ENCODE measurements at regions not wholly inside any gene's neighbourhood (a gene's known extent, or its start where the extent isn't known, plus 50 kb on each side); places are given as distances from the start of the nearest gene placed in this dataset.

DNA sequence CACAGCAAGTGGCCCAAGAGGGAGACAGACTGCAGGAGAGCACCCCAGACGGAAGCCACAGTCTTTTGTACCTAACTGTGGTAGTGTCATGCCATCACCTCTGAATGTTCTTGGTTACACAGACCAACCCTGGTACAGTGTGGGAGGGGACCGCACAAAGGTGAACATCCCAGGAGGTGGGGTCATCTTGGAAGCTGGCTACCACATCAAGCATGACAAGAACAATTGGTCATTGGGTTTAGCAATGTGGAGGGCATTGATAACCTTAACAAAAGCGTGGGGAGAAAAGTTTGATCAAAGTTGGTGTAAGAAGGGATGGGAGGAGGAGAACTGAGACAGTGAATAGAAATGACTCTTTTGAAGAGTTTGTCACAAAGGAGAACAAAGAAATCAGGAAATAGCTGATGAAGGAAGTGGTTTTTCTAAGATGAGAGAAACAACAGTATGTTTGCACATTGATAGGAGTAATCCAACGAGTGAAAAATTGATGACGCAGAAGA is 87.1 kb upstream of the CACNA1E start:
- Histone ChIP-seq H3K4me1 (ENCODE audit: control insufficient read depth in 1 of 2, insufficient read depth in 2 of 2, low read length in 2 of 2) (no peaks in the 10 kb centered on the region), H3K27ac (ENCODE audit: low read length) (no peak overlapping the region), H3K4me3 (ENCODE audit: low read depth in 1 of 2, low read length in 2 of 2) (no peak overlapping the region), H3K36me3 (ENCODE audit: control insufficient read depth in 1 of 2, insufficient read depth in 2 of 2, low read length in 2 of 2) (no peaks in the 10 kb centered on the region), H3K27me3 (ENCODE audit: low read depth, low read length) (no peaks in the 10 kb centered on the region), H3K9me3 (ENCODE audit: control insufficient read depth in 1 of 2, low read length in 2 of 2) (no peaks in the 10 kb centered on the region)

DNA sequence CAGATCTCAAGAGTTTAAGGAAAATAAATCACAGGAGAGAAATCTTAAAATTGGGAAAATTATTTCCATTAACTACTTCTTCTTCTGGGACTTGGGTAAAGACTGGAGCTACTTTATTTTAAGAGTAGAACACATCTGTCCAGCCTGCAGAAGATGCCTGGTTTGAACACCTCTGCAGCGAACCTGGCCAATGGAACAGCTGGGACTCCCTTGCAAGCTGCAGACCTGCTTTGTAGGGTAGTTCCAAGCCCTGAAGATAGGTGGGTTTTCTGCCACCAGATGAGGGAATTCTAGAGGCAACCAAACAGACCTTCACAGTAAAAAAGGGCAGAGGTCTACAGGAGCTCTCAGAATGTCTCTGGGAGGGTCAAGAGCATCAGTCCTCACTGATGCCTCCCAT is 86.5 kb upstream of the CACNA1E start:
- Histone ChIP-seq H3K9me3 (ENCODE audit: control insufficient read depth in 1 of 2, low read length in 2 of 2) (no peaks in the 10 kb centered on the region), H3K4me1 (ENCODE audit: control insufficient read depth in 1 of 2, insufficient read depth in 2 of 2, low read length in 2 of 2) (no peaks in the 10 kb centered on the region), H3K36me3 (ENCODE audit: control insufficient read depth in 1 of 2, insufficient read depth in 2 of 2, low read length in 2 of 2) (no peaks in the 10 kb centered on the region), H3K27me3 (ENCODE audit: low read depth, low read length) (no peaks in the 10 kb centered on the region), H3K4me3 (ENCODE audit: low read depth in 1 of 2, low read length in 2 of 2) (no peak overlapping the region), H3K27ac (ENCODE audit: low read length) (no peak overlapping the region)

DNA sequence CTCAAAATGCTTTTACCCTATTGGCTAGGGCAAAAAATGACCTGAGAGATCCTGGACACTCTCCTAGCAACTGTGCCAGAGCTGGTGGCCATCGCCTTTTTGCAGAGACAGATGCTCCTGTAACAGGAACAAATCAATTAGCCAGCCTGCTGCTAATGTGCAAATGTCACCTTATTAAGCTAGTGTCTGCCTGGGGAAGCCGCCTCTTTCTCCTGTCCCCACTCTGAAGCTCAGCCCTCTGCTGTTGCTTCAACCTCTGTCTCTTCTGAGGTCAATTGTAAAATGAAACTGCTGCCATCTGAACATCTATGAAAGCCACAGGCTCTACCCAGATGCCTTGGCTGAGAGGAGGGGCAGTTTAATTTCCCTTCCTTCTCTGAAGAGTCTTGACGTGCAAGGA is 85.5 kb upstream of the CACNA1E start:
- Histone ChIP-seq H3K27me3 (ENCODE audit: low read depth, low read length) (no peaks in the 10 kb centered on the region), H3K27ac (ENCODE audit: low read length) (no peak overlapping the region)

DNA sequence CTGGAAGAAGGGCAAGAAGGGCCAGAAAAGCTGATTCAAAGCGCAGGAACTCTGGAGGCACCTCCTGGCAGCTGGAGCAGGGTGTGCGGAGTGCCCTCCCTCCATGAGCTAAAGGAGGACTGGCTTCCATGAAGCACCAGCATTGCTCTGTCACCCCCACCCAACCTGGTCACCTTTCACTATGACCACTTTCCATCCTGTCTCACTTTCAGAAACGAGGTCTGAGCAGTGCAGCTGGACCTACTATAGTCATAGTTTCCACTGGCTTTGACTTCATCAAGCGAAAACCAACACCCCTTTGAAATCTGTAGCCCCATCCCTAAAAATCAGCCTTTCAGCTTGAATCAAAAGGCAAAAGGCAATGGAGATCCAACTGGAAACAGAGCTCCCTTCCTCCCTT is 84.8 kb upstream of the CACNA1E start:
- no peaks in the 10 kb centered on the region for H3K9me3 ChIP-seq (ENCODE audit: control insufficient read depth in 1 of 2, low read length in 2 of 2)
- H3K36me3 ChIP-seq (ENCODE audit: control insufficient read depth in 1 of 2, insufficient read depth in 2 of 2, low read length in 2 of 2): no peaks in the 10 kb centered on the region
- no peak overlapping the region for H3K4me3 ChIP-seq (ENCODE audit: low read depth in 1 of 2, low read length in 2 of 2)
- no peaks in the 10 kb centered on the region for H3K27me3 ChIP-seq (ENCODE audit: low read depth, low read length)
- H3K4me1 ChIP-seq (ENCODE audit: control insufficient read depth in 1 of 2, insufficient read depth in 2 of 2, low read length in 2 of 2): no peaks in the 10 kb centered on the region
- H3K27ac ChIP-seq (ENCODE audit: low read length): no peak overlapping the region

More for the DNA sequence above, 85.5 kb upstream of the CACNA1E start:
- Histone ChIP-seq H3K9me3 (ENCODE audit: control insufficient read depth in 1 of 2, low read length in 2 of 2) (no peaks in the 10 kb centered on the region), H3K4me1 (ENCODE audit: control insufficient read depth in 1 of 2, insufficient read depth in 2 of 2, low read length in 2 of 2) (no peaks in the 10 kb centered on the region), H3K36me3 (ENCODE audit: control insufficient read depth in 1 of 2, insufficient read depth in 2 of 2, low read length in 2 of 2) (no peaks in the 10 kb centered on the region), H3K4me3 (ENCODE audit: low read depth in 1 of 2, low read length in 2 of 2) (no peak overlapping the region)

DNA sequence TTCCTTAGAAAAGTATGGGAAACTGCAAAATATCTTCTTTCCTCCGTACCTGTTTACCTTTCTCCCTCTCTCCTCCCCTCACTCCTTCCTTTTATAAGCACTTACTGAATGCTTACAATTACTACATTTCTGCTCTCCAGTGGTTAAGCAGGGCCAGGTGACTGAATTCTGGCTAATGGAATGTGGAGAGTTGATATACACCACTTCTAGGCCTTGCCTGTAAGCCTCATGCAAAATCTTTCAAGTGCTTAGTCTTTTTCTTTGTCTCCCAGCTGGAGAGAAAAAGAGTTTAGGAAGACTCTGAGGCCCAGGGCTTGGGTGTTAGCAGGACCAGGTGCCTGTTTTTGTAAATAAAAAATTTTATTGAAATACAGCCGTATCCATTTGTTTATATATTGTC is 77.7 kb upstream of the CACNA1E start:
- Histone ChIP-seq H3K27me3 (ENCODE audit: low read depth, low read length) (no peaks in the 10 kb centered on the region), H3K4me3 (ENCODE audit: low read depth in 1 of 2, low read length in 2 of 2) (no peak overlapping the region), H3K36me3 (ENCODE audit: control insufficient read depth in 1 of 2, insufficient read depth in 2 of 2, low read length in 2 of 2) (no peaks in the 10 kb centered on the region), H3K9me3 (ENCODE audit: control insufficient read depth in 1 of 2, low read length in 2 of 2) (no peaks in the 10 kb centered on the region), H3K4me1 (ENCODE audit: control insufficient read depth in 1 of 2, insufficient read depth in 2 of 2, low read length in 2 of 2) (no peaks in the 10 kb centered on the region), H3K27ac (ENCODE audit: low read length) (no peak overlapping the region)

DNA sequence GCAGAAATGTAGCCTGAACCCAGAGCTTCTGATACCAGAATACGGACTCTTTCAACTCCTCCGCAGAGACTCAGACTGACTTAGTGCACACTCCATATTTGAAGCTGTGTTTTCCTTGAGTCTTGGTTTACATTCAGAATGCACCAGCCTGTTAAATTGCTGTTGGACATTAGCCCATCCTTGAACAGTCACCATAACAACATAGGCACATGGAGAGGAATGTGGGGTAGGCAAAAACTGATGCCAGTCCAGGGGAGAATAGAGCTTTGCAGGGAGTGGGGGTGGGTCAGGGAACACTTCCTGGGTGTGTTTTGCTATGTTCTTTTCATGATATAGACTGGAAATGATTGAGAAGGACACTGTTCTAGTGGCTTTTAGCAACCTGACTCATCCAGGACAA is 76.3 kb upstream of the CACNA1E start:
- Histone ChIP-seq H3K4me1 (ENCODE audit: control insufficient read depth in 1 of 2, insufficient read depth in 2 of 2, low read length in 2 of 2) (no peaks in the 10 kb centered on the region), H3K36me3 (ENCODE audit: control insufficient read depth in 1 of 2, insufficient read depth in 2 of 2, low read length in 2 of 2) (no peaks in the 10 kb centered on the region), H3K27me3 (ENCODE audit: low read depth, low read length) (no peaks in the 10 kb centered on the region), H3K9me3 (ENCODE audit: control insufficient read depth in 1 of 2, low read length in 2 of 2) (no peaks in the 10 kb centered on the region), H3K27ac (ENCODE audit: low read length) (no peak overlapping the region), H3K4me3 (ENCODE audit: low read depth in 1 of 2, low read length in 2 of 2) (no peak overlapping the region)

DNA sequence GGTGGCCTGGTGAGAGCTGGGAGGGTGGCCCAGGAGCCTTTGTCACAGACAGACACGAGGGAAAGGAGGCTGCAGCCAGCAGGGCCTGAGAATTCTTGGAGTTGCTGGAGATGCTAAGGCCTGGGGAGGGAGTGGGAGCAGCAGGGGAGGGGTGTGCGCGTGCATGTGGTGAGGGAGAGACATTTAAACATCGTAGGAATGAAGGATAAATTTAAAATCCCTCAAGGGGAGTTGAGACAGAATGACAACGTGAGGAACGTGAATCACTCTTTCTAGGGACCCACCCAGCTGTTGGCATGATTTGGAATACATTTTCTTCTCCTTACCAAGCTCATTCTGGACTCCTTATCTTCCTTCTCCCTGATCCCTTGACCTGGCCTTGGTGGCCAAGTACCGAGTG is 73.3 kb upstream of the CACNA1E start:
- Histone ChIP-seq H3K4me1 (ENCODE audit: control insufficient read depth in 1 of 2, insufficient read depth in 2 of 2, low read length in 2 of 2) (no peaks in the 10 kb centered on the region), H3K27ac (ENCODE audit: low read length) (no peak overlapping the region), H3K9me3 (ENCODE audit: control insufficient read depth in 1 of 2, low read length in 2 of 2) (no peaks in the 10 kb centered on the region), H3K27me3 (ENCODE audit: low read depth, low read length) (no peaks in the 10 kb centered on the region), H3K4me3 (ENCODE audit: low read depth in 1 of 2, low read length in 2 of 2) (no peak overlapping the region), H3K36me3 (ENCODE audit: control insufficient read depth in 1 of 2, insufficient read depth in 2 of 2, low read length in 2 of 2) (no peaks in the 10 kb centered on the region)

DNA sequence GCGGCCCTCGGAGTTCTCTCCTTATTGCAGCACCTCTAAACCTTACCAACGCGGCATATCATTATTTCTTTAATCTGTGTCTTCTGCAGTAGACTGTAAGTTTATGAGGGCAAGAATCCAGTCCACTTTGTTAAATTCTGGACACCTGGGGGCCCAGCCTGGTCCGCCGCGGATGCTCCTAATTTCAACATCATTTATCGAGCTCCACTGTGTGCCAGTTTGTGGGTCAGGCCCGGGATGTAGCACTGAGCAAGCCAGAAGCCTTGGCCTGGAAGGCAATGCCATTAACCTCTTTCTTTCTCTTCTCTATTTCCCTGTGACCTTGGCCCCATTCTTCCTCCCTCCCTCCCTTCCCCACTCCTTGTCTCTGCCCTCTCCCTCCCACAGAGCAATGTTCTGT is 70.6 kb upstream of the CACNA1E start:
- no peaks in the 10 kb centered on the region for H3K36me3 ChIP-seq (ENCODE audit: control insufficient read depth in 1 of 2, insufficient read depth in 2 of 2, low read length in 2 of 2)
- no peak overlapping the region for H3K27ac ChIP-seq (ENCODE audit: low read length)
- H3K4me3 ChIP-seq (ENCODE audit: low read depth in 1 of 2, low read length in 2 of 2): no peak overlapping the region
- H3K27me3 ChIP-seq (ENCODE audit: low read depth, low read length): no peaks in the 10 kb centered on the region
- H3K9me3 ChIP-seq (ENCODE audit: control insufficient read depth in 1 of 2, low read length in 2 of 2): no peaks in the 10 kb centered on the region
- H3K4me1 ChIP-seq (ENCODE audit: control insufficient read depth in 1 of 2, insufficient read depth in 2 of 2, low read length in 2 of 2): no peaks in the 10 kb centered on the region

DNA sequence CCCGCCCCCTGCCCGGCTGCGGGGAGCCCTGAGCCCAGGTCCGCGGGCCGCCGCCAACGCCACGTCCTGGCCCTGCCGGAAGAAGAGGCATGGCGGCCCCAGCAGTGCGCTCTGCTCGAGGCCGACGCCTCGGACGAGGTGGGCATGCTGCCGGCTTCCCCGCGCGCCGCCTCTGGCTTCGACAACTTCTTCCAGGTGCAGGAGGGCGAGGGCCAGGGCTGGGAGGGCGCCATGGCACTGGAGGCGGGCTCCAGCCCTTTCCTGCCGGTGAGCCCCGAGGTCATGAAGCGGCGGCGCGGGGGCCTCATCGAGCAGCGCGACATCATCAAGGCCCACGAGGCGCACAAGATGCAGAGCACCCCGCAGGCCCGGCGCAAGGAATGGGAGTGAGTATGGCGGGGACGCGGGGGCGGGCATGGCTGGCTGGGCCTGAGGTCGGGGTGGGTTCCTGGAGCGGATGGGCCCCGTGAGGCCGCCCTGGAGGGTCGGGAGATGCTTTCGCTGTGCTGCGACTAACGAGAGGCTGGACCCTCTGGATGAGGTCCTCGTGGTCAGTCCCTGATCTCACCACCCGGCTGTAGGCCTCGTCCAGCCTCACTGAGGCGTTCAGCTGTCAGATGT is 70.0 kb upstream of the CACNA1E start:
- no peaks in the 10 kb centered on the region for H3K9me3 ChIP-seq (ENCODE audit: control insufficient read depth in 1 of 2, low read length in 2 of 2)
- H3K27me3 ChIP-seq (ENCODE audit: low read depth, low read length): no peaks in the 10 kb centered on the region
- H3K36me3 ChIP-seq (ENCODE audit: control insufficient read depth in 1 of 2, insufficient read depth in 2 of 2, low read length in 2 of 2): no peaks in the 10 kb centered on the region

DNA sequence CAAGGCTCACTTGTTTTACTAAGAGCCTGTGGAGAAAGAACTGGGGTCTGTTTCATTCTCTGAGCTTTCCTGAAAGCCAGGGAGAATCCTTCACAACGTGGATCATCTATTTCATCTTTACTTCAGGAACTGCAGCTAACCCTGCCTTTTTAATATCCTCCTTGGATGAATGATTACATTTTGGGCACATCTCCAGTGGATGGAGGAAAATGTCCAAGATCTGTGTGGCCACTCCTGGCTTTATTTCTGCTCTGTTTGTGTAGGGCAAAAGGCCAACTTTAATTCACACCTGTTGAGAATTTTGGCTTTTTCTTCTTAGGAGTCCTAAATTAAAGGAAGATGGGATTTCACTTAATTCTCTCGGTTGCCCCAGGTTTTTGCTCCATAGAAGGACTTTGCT is 69.5 kb upstream of the CACNA1E start:
- Histone ChIP-seq H3K36me3 (ENCODE audit: control insufficient read depth in 1 of 2, insufficient read depth in 2 of 2, low read length in 2 of 2) (no peaks in the 10 kb centered on the region), H3K4me3 (ENCODE audit: low read depth in 1 of 2, low read length in 2 of 2) (no peak overlapping the region), H3K4me1 (ENCODE audit: control insufficient read depth in 1 of 2, insufficient read depth in 2 of 2, low read length in 2 of 2) (no peaks in the 10 kb centered on the region), H3K9me3 (ENCODE audit: control insufficient read depth in 1 of 2, low read length in 2 of 2) (no peaks in the 10 kb centered on the region), H3K27me3 (ENCODE audit: low read depth, low read length) (no peaks in the 10 kb centered on the region), H3K27ac (ENCODE audit: low read length) (no peak overlapping the region)

More for the DNA sequence above, 70.0 kb upstream of the CACNA1E start:
- Histone ChIP-seq H3K4me1 (ENCODE audit: control insufficient read depth in 1 of 2, insufficient read depth in 2 of 2, low read length in 2 of 2) (no peaks in the 10 kb centered on the region), H3K27ac (ENCODE audit: low read length) (no peak overlapping the region), H3K4me3 (ENCODE audit: low read depth in 1 of 2, low read length in 2 of 2) (no peak overlapping the region)

DNA sequence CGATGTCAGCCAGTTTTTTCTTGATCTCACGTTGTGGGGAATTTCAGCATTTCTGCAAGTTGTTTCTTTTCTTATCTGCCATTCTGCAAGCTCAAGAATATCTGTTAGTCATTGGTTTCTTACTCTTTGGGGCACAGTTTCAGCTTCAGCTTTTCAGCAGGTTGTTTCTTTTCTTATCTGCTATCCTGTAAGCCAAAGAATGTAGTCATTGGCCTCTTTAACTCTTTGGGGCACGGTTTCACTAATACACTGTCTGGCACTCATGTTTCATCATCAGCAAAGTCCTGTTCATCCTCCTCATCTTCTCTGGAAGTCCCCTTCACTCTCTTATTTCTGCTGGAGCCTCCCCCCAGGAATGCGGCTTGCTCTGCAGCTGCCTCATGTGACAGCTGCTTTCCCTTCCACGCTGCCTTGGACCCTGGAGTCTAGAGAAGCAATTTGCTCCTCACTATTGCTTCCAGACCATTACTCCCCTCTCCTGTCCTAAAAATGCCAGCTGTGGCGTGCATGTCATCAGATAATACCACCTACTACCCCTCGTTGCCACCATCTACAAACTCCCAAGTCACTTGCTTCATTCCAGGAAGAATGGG is 67.0 kb upstream of the CACNA1E start:
- Histone ChIP-seq H3K36me3 (ENCODE audit: control insufficient read depth in 1 of 2, insufficient read depth in 2 of 2, low read length in 2 of 2) (no peaks in the 10 kb centered on the region), H3K9me3 (ENCODE audit: control insufficient read depth in 1 of 2, low read length in 2 of 2) (no peaks in the 10 kb centered on the region), H3K4me3 (ENCODE audit: low read depth in 1 of 2, low read length in 2 of 2) (no peak overlapping the region), H3K27ac (ENCODE audit: low read length) (no peak overlapping the region), H3K4me1 (ENCODE audit: control insufficient read depth in 1 of 2, insufficient read depth in 2 of 2, low read length in 2 of 2) (no peaks in the 10 kb centered on the region), H3K27me3 (ENCODE audit: low read depth, low read length) (no peaks in the 10 kb centered on the region)

DNA sequence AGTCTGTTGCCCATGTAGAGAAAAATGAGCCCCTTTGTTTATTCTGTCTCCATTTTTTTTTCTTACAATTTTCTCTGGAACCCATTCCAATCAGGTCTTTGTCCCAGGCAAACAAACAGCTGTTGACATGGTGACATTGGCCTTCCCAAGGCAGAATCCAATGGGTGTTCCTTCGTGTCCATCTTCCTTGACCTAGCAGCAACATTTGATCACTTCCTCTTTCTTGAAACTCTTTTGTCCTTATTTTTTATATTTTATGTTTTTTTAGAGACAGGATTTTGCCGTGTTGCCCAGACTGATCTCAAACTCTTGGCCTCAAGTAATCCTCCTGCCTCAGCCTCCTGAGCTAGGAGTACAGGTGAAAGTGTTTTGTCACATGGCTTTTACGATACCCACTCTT is 65.4 kb upstream of the CACNA1E start:
- Histone ChIP-seq H3K27ac (ENCODE audit: low read length) (no peak overlapping the region), H3K4me3 (ENCODE audit: low read depth in 1 of 2, low read length in 2 of 2) (no peak overlapping the region), H3K27me3 (ENCODE audit: low read depth, low read length) (no peaks in the 10 kb centered on the region), H3K4me1 (ENCODE audit: control insufficient read depth in 1 of 2, insufficient read depth in 2 of 2, low read length in 2 of 2) (no peaks in the 10 kb centered on the region), H3K9me3 (ENCODE audit: control insufficient read depth in 1 of 2, low read length in 2 of 2) (no peaks in the 10 kb centered on the region), H3K36me3 (ENCODE audit: control insufficient read depth in 1 of 2, insufficient read depth in 2 of 2, low read length in 2 of 2) (no peaks in the 10 kb centered on the region)
